Tibial nerve (tissue), 4 donors: ENCODE measurements at regions not wholly inside any gene's neighbourhood (a gene's known extent, or its start where the extent isn't known, plus 50 kb on each side); places are given as distances from the start of the nearest gene placed in this dataset.

ENCODE experiments used
- DNase-seq, 2 donors: peaks; one replicate each; pipeline ENCODE4 v3.0.0-alpha.2; 2019; ENCODE audit warnings: low spot score in 2 of 2
- H3K27ac ChIP-seq, 4 donors: fragments of 200-600 bp; sonication (generic) in 3 of 4; one replicate each; pipeline ENCODE4 v1.5.1; 2017 to 2019; ENCODE audit warnings: mild to moderate bottlenecking in 1 of 4
- H3K27me3 ChIP-seq, 2 donors: fragments of 200-600 bp; sonication (generic) in 1 of 2; one replicate each; pipeline versions ENCODE4 v1.5.1 to v1.6.0; 2017 to 2019
- H3K36me3 ChIP-seq, 3 donors: fragments of 200-600 bp; sonication (generic); one replicate each; pipeline ENCODE4 v1.5.1; 2018 to 2019
- H3K4me1 ChIP-seq, 4 donors: fragments of 200-600 bp; sonication (generic) in 3 of 4; one replicate each; pipeline ENCODE4 v1.5.1; 2017 to 2019
- H3K4me3 ChIP-seq, 4 donors: fragments of 200-600 bp; sonication (generic) in 3 of 4; one replicate each; pipeline ENCODE4 v1.5.1; 2017 to 2019; ENCODE audit warnings: mild to moderate bottlenecking in 1 of 4, moderate library complexity in 1 of 4
- H3K9me3 ChIP-seq, 4 donors: fragments of 200-600 bp; sonication (generic) in 3 of 4; one replicate each; pipeline ENCODE4 v1.5.1; 2017 to 2019
- EP300 ChIP-seq, 2 donors: sonication (generic); formaldehyde crosslinking; IDR thresholded peaks; one replicate each; pipeline ENCODE4 v1.6.1; 2017; ENCODE audit warnings: antibody characterized with exemption in 2 of 2, mild to moderate bottlenecking in 1 of 2
- POLR2A ChIP-seq, 2 donors: fragments of 450-650 bp; IDR thresholded peaks; one replicate each; pipeline ENCODE4 v1.6.1; 2017; ENCODE audit warnings: antibody characterized with exemption in 2 of 2, mild to moderate bottlenecking in 2 of 2, moderate library complexity in 2 of 2
- WGBS, 2 donors: methylation state at CpG; one replicate each; pipeline ENCODE4 v1.1.5; 2018; 5-methylcytosine and 5-hydroxymethylcytosine counted together
- TF ChIP-seq, protein P1 (sequence below), 5 experiments: fragments of 200-600 bp in 3 of 5; fragments of 450-650 bp in 2 of 5; sonication (generic) in 3 of 5; IDR thresholded peaks; one replicate each; pipeline ENCODE4 v1.5.1; 2016 to 2019; ENCODE audit warnings: antibody characterized with exemption in 5 of 5, mild to moderate bottlenecking in 3 of 5, moderate library complexity in 2 of 5

DNA sequence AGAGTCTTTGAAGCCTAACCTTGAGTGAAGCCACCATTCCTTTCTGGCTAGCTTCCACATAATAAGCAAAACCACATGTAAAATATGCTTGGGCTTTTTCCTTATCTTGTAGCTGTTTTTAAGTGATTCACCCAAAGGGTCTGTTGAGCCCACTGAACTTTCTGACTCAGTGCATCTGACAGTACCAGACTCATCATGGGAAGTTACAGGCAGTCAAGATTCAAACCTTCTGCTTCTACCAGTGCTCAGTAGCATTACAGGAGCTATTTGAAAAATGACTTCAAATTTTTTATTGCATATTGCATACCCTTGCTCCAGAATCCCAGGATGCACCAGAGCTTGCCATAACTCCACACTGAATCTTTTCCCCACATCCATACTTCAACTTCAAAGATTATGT, 87.5 kb upstream of the PTPRD start:
- TF ChIP-seq EP300 (IDR thresholded peaks at IDR 0.05) (no peak), POLR2A (IDR thresholded peaks at IDR 0.05) (no peak)
- TF ChIP-seq, protein P1, sequence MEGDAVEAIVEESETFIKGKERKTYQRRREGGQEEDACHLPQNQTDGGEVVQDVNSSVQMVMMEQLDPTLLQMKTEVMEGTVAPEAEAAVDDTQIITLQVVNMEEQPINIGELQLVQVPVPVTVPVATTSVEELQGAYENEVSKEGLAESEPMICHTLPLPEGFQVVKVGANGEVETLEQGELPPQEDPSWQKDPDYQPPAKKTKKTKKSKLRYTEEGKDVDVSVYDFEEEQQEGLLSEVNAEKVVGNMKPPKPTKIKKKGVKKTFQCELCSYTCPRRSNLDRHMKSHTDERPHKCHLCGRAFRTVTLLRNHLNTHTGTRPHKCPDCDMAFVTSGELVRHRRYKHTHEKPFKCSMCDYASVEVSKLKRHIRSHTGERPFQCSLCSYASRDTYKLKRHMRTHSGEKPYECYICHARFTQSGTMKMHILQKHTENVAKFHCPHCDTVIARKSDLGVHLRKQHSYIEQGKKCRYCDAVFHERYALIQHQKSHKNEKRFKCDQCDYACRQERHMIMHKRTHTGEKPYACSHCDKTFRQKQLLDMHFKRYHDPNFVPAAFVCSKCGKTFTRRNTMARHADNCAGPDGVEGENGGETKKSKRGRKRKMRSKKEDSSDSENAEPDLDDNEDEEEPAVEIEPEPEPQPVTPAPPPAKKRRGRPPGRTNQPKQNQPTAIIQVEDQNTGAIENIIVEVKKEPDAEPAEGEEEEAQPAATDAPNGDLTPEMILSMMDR (IDR thresholded peaks at IDR 0.05): no peak
- no peak for DNase-seq

DNA sequence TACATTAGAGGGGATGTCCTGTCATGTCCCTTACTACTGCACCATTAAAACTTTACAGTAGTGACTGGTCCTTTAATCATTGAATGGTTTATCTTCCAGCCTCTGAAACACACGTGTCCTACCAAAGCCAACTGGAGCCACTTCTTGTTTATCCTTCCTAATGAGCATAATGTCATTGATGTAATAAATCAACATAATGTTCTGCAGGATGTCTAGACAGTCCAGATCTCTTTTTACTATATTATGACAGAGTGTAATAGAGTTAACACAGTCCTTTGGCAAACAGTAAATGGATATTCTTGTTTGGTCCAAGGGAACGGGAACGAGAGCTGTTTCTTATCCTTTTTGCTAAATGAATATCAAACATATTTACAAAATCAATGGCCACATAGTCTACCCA, 88.1 kb upstream of the PTPRD start:
- Histone ChIP-seq H3K27me3 (no peaks in the 10 kb centered on the region), H3K9me3 (no peaks in the 10 kb centered on the region), H3K4me1 (no peaks in the 10 kb centered on the region), H3K4me3 (no peak overlapping the region), H3K27ac (no peak overlapping the region), H3K36me3 (no peaks in the 10 kb centered on the region)
- TF ChIP-seq, protein P1 (IDR thresholded peaks at IDR 0.05): no peak
- TF ChIP-seq EP300 (IDR thresholded peaks at IDR 0.05) (no peak), POLR2A (IDR thresholded peaks at IDR 0.05) (no peak)
- DNase-seq: no peak
- 65 to 66% methylated on average over 3 of the region's 3 CpGs for WGBS, 2 donors

More for the DNA sequence above, 87.5 kb upstream of the PTPRD start:
- no peaks in the 10 kb centered on the region for H3K36me3 ChIP-seq
- no peaks in the 10 kb centered on the region for H3K9me3 ChIP-seq
- H3K27me3 ChIP-seq: no peaks in the 10 kb centered on the region
- H3K4me1 ChIP-seq: no peaks in the 10 kb centered on the region
- no peak overlapping the region for H3K4me3 ChIP-seq
- H3K27ac ChIP-seq: no peak overlapping the region

DNA sequence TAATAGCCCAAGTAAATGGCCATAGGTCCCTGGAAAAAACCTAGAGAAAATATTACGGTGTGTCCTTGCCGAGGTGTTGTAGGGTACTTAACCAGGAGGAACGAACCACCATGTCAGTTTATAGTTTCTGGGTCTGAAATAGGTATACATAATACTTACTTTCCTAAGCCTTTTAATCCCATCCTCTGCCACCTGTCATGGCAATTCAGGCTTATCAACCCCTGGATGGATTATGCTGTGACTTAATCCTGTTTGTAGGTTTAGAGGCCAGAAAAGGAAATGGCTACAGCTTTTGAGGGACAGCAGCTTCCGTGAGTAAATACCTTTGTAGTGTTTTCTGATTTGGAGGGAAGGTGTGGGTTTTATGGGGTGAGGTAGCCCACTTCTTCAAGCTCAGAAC, 89.1 kb upstream of the PTPRD start:
- H3K4me1 ChIP-seq: no peaks in the 10 kb centered on the region
- no peaks in the 10 kb centered on the region for H3K36me3 ChIP-seq
- H3K27me3 ChIP-seq: no peaks in the 10 kb centered on the region
- DNase-seq: no peak
- WGBS, 2 donors: 90 to 92% methylated on average over 4 of the region's 4 CpGs
- H3K9me3 ChIP-seq: no peaks in the 10 kb centered on the region
- H3K27ac ChIP-seq: no peak overlapping the region
- no peak overlapping the region for H3K4me3 ChIP-seq
- TF ChIP-seq EP300 (IDR thresholded peaks at IDR 0.05): no peak
- TF ChIP-seq, protein P1 (IDR thresholded peaks at IDR 0.05): no peak
- no peak for TF ChIP-seq POLR2A (IDR thresholded peaks at IDR 0.05)

DNA sequence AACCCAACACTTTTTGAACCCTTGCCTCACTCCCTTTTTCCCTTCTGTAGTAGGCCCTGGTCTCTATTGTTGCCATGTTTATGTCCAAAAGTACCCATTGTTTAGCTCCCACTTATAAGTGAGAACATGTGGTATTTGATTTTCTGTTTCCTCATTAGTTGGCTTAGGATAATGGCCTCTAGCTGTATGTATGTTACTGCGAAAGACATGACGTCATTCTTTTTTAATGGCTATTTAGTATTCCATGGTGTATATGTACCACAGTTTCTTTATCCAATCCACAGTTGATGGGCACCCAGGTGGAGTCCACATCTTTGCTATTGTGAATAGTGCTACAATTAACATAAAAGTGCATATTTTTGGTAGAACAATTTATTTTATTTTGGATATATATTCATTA, 90.3 kb upstream of the PTPRD start:
- DNase-seq: no peak
- TF ChIP-seq EP300 (IDR thresholded peaks at IDR 0.05) (no peak), POLR2A (IDR thresholded peaks at IDR 0.05) (no peak)
- TF ChIP-seq, protein P1 (IDR thresholded peaks at IDR 0.05): no peak
- Histone ChIP-seq H3K36me3 (no peaks in the 10 kb centered on the region), H3K9me3 (no peaks in the 10 kb centered on the region), H3K27me3 (no peaks in the 10 kb centered on the region), H3K4me3 (no peak overlapping the region), H3K4me1 (no peaks in the 10 kb centered on the region), H3K27ac (no peak overlapping the region)
- 95 to 96% methylated on average over 2 of the region's 2 CpGs for WGBS, 2 donors

DNA sequence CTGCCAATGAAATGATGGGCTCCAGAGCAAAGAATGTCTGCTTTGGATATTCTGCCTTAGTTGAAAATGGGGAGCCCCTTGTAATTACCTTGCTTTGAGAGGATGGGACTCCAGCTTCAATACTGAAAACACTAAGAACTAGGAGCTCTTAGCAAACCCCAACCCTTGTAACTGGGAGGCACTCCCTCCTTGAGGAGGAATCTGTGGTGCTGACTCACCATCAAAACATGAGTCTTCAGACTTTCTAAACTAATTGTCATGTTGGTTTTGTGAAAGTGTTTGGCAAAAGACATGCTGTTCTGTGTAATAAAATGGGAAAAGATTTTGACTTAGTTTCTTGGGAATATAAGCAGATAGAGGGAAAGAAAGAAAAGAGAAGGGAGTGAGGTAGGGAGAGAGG, 91.9 kb upstream of the PTPRD start:
- no peak for DNase-seq
- Histone ChIP-seq H3K27ac (no peak overlapping the region), H3K36me3 (no peaks in the 10 kb centered on the region), H3K27me3 (no peaks in the 10 kb centered on the region), H3K4me1 (no peaks in the 10 kb centered on the region), H3K9me3 (no peaks in the 10 kb centered on the region), H3K4me3 (no peak overlapping the region)
- TF ChIP-seq POLR2A (IDR thresholded peaks at IDR 0.05): no peak
- TF ChIP-seq, protein P1 (IDR thresholded peaks at IDR 0.05): no peak
- no peak for TF ChIP-seq EP300 (IDR thresholded peaks at IDR 0.05)
